B cell (primary cell): ENCODE measurements at regions not wholly inside any gene's neighbourhood (a gene's known extent, or its start where the extent isn't known, plus 50 kb on each side); places are given as distances from the start of the nearest gene placed in this dataset.

Source experiments
- ATAC-seq: fragments of 200-7000 bp; cut with Tn5 transposase; one replicate; pipeline ENCODE4 v1.10.0; 2021; ENCODE audit warnings: low read depth, mild to moderate bottlenecking, moderate number of reproducible peaks, moderate library complexity
- CTCF ChIA-PET: fragments of 350-600 bp; sonication (Branson Sonifier 250); formaldehyde crosslinking; loops from one replicate; lab custom pipeline; 2021; ENCODE audit warnings: antibody characterized with exemption, inconsistent platforms; lab: Charles Lee
- POLR2A ChIA-PET: fragments of 350-600 bp; sonication (Branson Sonifier 250); formaldehyde crosslinking; loops from one replicate; lab custom pipeline; 2021; ENCODE audit warnings: antibody characterized with exemption; lab: Charles Lee
- DNase-seq: peaks from one replicate; pipeline ENCODE4 v3.0.0; 2013
- H2AFZ ChIP-seq: 2 replicates; pipeline ENCODE4 v1.6.1; 2012; ENCODE audit warnings: mild to moderate bottlenecking, low read depth, low read length; ENCODE audit not compliant: insufficient read depth, poor library complexity, severe bottlenecking
- H3K27ac ChIP-seq, 2 donors: 1 replicate in 1 of 2; 2 replicates in 1 of 2; pipeline ENCODE4 v1.5.1; 2012 to 2013; ENCODE audit warnings: low read length in 2 of 2, mild to moderate bottlenecking in 2 of 2, moderate library complexity in 1 of 2
- H3K27me3 ChIP-seq, 4 experiments: fragments of 200-600 bp in 1 of 4; sonication (generic) in 1 of 4; replicated peaks in 1 of 4; 1 replicate in 2 of 4; 2 replicates in 2 of 4; pipeline versions ENCODE4 v1.6.1 to v1.7.0; 2013 to 2016; ENCODE audit warnings: low read length in 3 of 4, mild to moderate bottlenecking in 2 of 4, mixed read lengths in 1 of 4, moderate library complexity in 1 of 4; ENCODE audit not compliant: insufficient read depth in 4 of 4, control insufficient read depth in 3 of 4; ENCODE audit errors: control extremely low read depth in 1 of 4
- H3K36me3 ChIP-seq, 2 experiments: replicated peaks in 1 of 2; 1 replicate in 1 of 2; 2 replicates in 1 of 2; pipeline versions ENCODE4 v1.6.1 to v1.7.1; 2013; ENCODE audit warnings: low read length in 1 of 2; ENCODE audit not compliant: insufficient read depth in 2 of 2, control insufficient read depth in 1 of 2; ENCODE audit errors: control extremely low read depth in 1 of 2, extremely low read depth in 1 of 2
- H3K4me1 ChIP-seq, 2 donors: fragments of 200-600 bp in 1 of 2; sonication (generic) in 1 of 2; 1 replicate in 1 of 2; 2 replicates in 1 of 2; pipeline versions ENCODE4 v1.5.1 to v1.6.1; 2013 to 2017; ENCODE audit warnings: low read length in 2 of 2; ENCODE audit not compliant: control insufficient read depth in 2 of 2, insufficient read depth in 2 of 2
- H3K4me2 ChIP-seq: replicated peaks from 2 replicates; pipeline ENCODE3; 2012; ENCODE audit warnings: mild to moderate bottlenecking, low read depth, low read length; ENCODE audit not compliant: poor library complexity, severe bottlenecking
- H3K4me3 ChIP-seq, 5 experiments: fragments of 200-600 bp in 1 of 5; sonication (generic) in 1 of 5; 1 replicate in 3 of 5; 2 replicates in 2 of 5; pipeline versions ENCODE4 v1.5.1 to v1.7.0; 2011 to 2016; ENCODE audit warnings: low read length in 4 of 5, mild to moderate bottlenecking in 4 of 5, low read depth in 2 of 5, control low read depth in 1 of 5, moderate library complexity in 1 of 5; ENCODE audit not compliant: insufficient read depth in 1 of 5; ENCODE audit errors: control extremely low read depth in 1 of 5, extremely low read depth in 1 of 5
- H3K79me2 ChIP-seq: fragments of 200-600 bp; sonication (generic); one replicate; pipeline ENCODE4 v1.6.0; 2016; ENCODE audit warnings: low read length; ENCODE audit not compliant: control insufficient read depth, insufficient read depth
- H3K9ac ChIP-seq: fragments of 200-600 bp; sonication (generic); 2 replicates; pipeline ENCODE4 v1.6.1; 2017; ENCODE audit warnings: mild to moderate bottlenecking, low read length, moderate library complexity
- H3K9me3 ChIP-seq, 3 donors: one replicate each; pipeline versions ENCODE4 v1.6.1 to v1.7.1; 2013; ENCODE audit warnings: low read length in 2 of 3; ENCODE audit not compliant: control insufficient read depth in 2 of 3, insufficient read depth in 1 of 3; ENCODE audit errors: control extremely low read depth in 1 of 3
- H4K20me1 ChIP-seq: 2 replicates; pipeline ENCODE4 v1.6.0; 2012; ENCODE audit warnings: mild to moderate bottlenecking, low read length; ENCODE audit not compliant: insufficient read depth, control insufficient read depth, poor library complexity, severe bottlenecking
- H3K27ac Mint-ChIP-seq: one replicate; pipeline ENCODE4 v1.8.0; 2021; ENCODE audit warnings: mixed read lengths
- H3K27me3 Mint-ChIP-seq: one replicate; pipeline ENCODE4 v1.8.0; 2021; ENCODE audit warnings: mixed read lengths
- H3K4me1 Mint-ChIP-seq: one replicate; pipeline ENCODE4 v1.8.0; 2021; ENCODE audit warnings: mixed read lengths
- H3K4me3 Mint-ChIP-seq: one replicate; pipeline ENCODE4 v1.8.0; 2021; ENCODE audit warnings: mixed read lengths
- H3K9me3 Mint-ChIP-seq: one replicate; pipeline ENCODE4 v1.8.0; 2022; ENCODE audit warnings: mixed read lengths; ENCODE audit not compliant: insufficient read depth
- CTCF ChIP-seq: fragments of 200-600 bp; IDR thresholded peaks from one replicate; pipeline ENCODE4 v1.8.0; 2022; ENCODE audit warnings: antibody characterized with exemption, mild to moderate bottlenecking
- EZH2 ChIP-seq: IDR thresholded peaks from 2 replicates; pipeline ENCODE4 v1.6.1; 2012; ENCODE audit warnings: borderline replicate concordance, low read depth, mild to moderate bottlenecking, moderate library complexity, low read length; ENCODE audit not compliant: insufficient read depth, poor library complexity, severe bottlenecking
- WGBS: methylation state at CpG from one replicate; pipeline ENCODE4 v1.1.5; 2013; ENCODE audit warnings: missing lambda C conversion rate; ENCODE audit not compliant: insufficient coverage; 5-methylcytosine and 5-hydroxymethylcytosine counted together
- intact Hi-C: fragments of 100-400 bp; cut with micrococcal nuclease; formaldehyde crosslinking; loops from one replicate; pipeline ENCODE4 v1.10.0; 2022

GRCh38 chr2:42868874-42869273 is 76.5 kb upstream of the HAAO start:
- Histone ChIP-seq H3K4me3 (no peak overlapping the region), H3K79me2 (no peaks in the 10 kb centered on the region), H3K9me3 (peaks cover 3 to 8% (median 6%) of the 10 kb centered on the region in 3 donors), H2AFZ (no peak overlapping the region), H4K20me1 (no peaks in the 10 kb centered on the region), H3K4me1 (no peaks in the 10 kb centered on the region), H3K36me3 (no peaks in the 10 kb centered on the region), H3K27ac (no peak overlapping the region), H3K4me2 (no peak overlapping the region), H3K27me3 (peaks cover 0 to 2% (median 0%) of the 10 kb centered on the region in 4 experiments), H3K9ac (no peak overlapping the region)
- ATAC-seq (no peak), DNase-seq (no peak)
- TF ChIP-seq CTCF (no peak), EZH2 (no peak)
- H3K4me3 Mint-ChIP-seq, result no peak overlapping the region
- 67% methylated on average over 2 of the region's 2 CpGs for WGBS
- intact Hi-C loops, result no loop called here
- H3K27ac Mint-ChIP-seq, result no peak overlapping the region
- no peaks in the 10 kb centered on the region for H3K4me1 Mint-ChIP-seq
- ChIA-PET POLR2A (no interaction called here), CTCF (no interaction called here)
- peaks cover 4% of the 10 kb centered on the region for H3K27me3 Mint-ChIP-seq
- peaks cover 4% of the 10 kb centered on the region for H3K9me3 Mint-ChIP-seq

- no peaks in the 10 kb centered on the region for H3K36me3 ChIP-seq
- Mint-ChIP-seq H3K27ac (no peak overlapping the region), H3K4me3 (no peak overlapping the region), H3K27me3 (peaks cover 4% of the 10 kb centered on the region), H3K4me1 (no peaks in the 10 kb centered on the region), H3K9me3 (peaks cover 4% of the 10 kb centered on the region)
- no peak for TF ChIP-seq CTCF
- no peak for TF ChIP-seq EZH2
- H3K9me3 ChIP-seq, result peaks cover 3 to 8% (median 6%) of the 10 kb centered on the region in 3 donors
- H3K27me3 ChIP-seq, result peaks cover 0 to 2% (median 0%) of the 10 kb centered on the region in 4 experiments
- no peak overlapping the region for H2AFZ ChIP-seq
- H3K4me3 ChIP-seq, result no peak overlapping the region
- no peak for ATAC-seq
- intact Hi-C loops, result no loop called here
- no peak for DNase-seq
- ChIA-PET CTCF (interaction anchor here (0.7 kb wide), 1 partner anchor 10 kb away, joined by 3 read pairs; no protein-coding TSS in a partner anchor), POLR2A (no interaction called here)
- no peaks in the 10 kb centered on the region for H3K4me1 ChIP-seq
- WGBS, result 80% methylated on average over 1 of the region's 3 CpGs
- no peaks in the 10 kb centered on the region for H3K79me2 ChIP-seq
- no peak overlapping the region for H3K27ac ChIP-seq
- no peak overlapping the region for H3K9ac ChIP-seq
- no peaks in the 10 kb centered on the region for H4K20me1 ChIP-seq
- no peak overlapping the region for H3K4me2 ChIP-seq
Observed at GRCh38 chr2:42868096-42868495, 75.7 kb upstream of the HAAO start.
